HG02973 (cell line): ENCODE measurements at regions not wholly inside any gene's neighbourhood (a gene's known extent, or its start where the extent isn't known, plus 50 kb on each side); places are given as distances from the start of the nearest gene placed in this dataset.

ENCODE experiments used
- ATAC-seq: cut with Tn5 transposase; IDR thresholded peaks from one replicate; pipeline ENCODE4 v1.9.1; 2021; ENCODE audit warnings: moderate library complexity; ENCODE audit not compliant: unreplicated experiment

DNA sequence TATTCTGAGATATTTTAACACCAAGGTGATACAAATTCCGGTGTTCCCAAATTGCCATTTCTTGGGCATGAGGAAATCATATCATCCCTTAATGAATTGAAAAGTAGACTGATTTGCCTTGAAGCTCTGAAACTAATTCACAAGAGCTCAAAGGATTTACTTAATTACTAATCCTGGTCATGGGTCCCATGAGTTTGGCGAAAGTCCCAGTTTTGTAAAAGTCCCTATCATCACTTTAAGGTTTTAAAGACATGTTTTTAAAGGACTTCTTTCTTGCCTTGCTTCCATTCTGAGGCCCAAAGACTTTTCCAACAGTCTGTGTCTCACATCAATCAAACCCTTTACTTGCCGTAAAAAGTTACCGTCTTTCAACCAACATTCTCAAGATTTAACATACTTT lies 377.9 kb downstream of the DNAJB9 start:
- no peak for ATAC-seq

DNA sequence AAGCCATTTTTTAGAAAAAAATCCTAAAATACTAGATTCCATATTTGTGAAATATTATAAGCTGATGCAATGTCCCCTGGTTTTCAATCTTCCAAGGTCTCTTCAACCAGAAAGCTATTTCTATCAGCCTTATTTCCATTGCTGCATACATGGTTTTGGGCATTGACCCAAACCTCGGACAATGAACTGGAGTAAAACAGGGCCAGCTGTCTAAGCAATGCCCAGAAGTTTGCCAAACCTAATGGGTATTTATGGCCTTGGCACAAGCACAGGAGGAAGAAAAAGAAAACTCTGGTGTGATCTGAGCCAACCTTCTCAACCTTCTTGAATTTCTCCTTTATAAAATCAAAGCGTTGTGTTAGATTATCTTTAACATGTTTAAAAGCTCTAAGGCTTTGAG lies 402.3 kb downstream of the DNAJB9 start:
- no peak for ATAC-seq

DNA sequence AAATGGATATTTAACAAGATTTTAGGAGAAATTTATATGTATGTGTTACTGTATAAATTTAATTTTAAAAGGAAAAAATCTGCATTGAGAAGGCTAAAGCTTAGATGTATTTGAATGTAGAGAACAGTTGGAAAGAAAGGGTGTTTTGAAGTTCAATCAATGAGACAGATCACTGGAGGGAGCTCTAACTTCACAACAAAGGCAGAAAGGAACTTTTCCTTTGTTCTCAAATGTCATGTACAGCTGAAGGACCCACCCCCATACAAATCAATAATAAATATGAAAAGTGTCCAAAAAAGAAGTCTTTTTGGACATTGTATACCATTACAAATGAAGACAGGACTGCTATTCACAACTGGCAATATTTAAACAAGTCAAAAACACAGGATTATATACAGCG lies 403.4 kb downstream of the DNAJB9 start:
- ATAC-seq: no peak

DNA sequence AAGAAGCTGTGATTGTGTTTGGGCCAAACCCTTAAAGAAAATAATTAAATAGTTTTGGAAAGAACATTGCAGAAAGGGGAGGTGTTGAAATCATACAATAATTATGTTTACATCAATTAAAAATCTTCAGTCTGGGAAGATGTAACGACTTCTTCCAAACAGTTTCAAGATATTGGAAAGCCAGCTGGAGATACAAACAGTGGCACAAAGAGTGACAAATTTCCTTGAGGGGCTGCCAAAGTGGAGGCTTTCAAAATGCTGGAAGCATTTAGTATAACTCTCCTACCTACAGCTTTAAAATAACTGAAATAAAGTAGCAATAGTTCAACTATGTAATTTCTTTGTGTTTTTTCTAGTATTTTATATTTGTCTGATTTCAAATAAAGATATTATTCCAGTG lies 405.0 kb downstream of the DNAJB9 start:
- ATAC-seq: no peak

DNA sequence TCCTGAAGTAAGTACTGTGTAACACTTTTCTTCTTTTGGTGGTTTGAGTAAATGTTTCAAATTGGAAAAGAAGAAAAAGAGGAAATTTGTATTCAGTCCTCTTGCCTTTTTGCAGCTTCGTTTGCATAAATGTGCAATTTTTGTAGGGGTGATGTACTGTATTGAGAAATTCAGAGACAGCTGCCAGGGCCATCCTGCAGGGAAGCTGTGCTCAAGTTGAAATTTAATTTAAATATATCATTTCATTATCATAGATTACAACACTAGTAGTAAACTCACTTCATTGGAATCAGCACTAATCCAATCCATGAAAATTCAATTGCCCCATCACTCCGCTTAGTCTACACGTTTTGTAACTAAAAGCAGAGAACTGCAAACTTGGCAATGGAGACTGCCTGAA lies 415.4 kb downstream of the DNAJB9 start:
- no peak for ATAC-seq

DNA sequence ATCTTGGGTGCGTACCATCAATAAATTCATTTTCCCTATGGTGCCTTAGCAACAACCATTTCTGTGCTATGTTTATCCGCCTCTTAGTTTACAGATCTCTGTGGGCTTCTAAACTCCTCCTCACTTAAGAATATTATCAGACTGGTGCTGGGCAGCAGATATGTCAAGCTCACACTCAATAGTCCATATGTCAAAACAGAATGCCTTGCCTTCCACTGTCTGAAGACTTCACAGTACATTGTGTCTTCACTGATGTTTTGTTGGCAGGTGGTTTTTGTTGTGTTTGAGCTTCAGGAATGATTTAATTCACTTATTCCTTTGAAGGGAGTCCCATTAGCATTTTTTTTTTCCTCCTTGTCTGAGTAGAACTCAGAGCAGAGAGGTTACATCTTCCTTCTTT lies 419.6 kb downstream of the DNAJB9 start:
- no peak for ATAC-seq

DNA sequence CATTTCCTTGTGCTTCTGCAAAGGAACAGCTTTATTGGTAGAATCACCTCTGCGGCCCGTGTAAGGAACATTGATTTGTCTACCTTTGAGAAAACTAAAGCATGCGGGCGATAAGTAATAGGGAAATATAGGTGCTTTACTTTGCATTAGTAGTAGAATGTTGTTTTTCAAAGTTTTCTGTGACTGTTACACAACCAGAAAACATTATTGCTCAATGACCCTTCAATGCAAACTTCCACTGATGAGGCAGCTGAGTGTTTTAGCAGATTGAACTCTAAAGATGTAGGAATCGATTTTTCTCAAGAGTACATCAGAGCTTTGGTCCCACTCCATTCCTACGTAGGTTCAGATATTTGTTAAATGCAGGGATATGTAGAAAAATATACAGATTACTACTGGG lies 427.8 kb downstream of the DNAJB9 start:
- ATAC-seq: no peak

DNA sequence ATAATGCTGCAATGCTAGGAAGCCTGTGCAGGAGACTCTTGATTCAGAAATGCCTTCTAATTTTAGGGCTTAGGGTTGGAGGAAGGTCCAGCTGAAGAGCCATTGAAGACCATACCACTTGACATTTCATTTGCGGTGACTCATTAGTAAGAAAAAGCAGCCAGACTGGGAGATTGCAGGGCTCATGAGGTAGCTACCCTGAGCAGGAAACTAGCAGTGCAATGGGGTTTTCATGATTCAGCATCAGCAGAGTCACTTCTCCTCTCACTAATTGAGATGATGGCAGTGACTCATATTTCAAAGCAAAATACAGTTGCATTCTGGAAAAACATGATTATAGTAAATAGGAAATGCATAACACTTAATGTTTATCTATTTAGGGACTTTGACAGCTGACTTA lies 434.1 kb downstream of the DNAJB9 start:
- no peak for ATAC-seq

DNA sequence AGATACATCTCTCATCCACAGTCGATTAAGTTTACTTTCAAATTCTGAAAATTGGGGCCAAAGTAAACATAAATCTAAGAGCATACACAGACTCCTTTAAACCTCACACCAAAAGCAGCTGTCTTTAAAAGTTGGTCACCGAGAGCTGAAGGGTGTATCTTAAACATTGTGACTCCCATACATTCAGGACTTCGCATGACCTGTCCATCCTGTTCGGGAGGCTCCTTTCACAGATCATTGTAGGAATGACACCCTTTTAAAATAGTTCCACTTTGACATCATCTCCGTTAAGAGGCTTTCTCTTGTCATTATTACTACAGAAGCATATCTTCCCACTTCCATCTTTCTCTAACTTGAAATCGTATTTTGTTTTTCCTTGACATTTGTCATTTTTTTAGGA lies 440.0 kb downstream of the DNAJB9 start:
- ATAC-seq: no peak

DNA sequence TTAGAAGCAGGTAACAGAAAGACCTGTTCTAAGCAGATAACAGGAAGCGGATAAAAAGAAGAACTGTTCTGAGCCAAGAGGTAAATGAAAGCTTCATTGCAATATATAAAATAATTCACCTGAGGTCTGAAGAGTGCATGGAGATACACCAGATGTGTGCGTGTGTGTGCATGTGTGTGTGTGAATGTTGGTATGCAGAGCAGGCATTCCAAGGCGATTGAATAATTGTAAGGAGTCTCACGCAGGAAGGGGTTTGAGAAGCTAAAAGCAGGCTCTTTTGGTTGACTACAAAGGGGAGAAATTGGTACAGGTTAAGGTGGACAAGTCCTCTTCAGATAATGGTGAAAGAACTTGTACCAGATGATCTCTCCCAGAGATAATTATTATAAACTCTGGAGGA lies 450.6 kb downstream of the DNAJB9 start:
- ATAC-seq: no peak

DNA sequence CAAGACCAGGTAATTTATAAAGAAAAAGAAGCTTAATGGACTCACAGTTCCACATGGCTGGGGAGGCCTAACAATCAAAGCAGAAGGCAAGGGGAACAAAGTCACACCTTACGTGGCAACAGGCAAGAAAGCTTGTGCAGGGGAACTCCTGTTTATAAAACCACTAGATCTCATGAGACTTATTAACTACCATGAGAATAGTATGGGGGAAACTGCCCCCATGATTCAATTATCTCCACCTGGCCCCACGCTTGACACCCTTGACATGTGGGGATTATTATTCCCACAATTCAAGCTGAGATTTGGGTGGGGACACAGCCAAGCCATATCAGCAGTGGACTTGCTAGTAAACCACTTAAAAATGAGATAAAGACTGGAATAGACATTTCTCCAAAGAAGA lies 451.7 kb downstream of the DNAJB9 start:
- ATAC-seq: no peak

DNA sequence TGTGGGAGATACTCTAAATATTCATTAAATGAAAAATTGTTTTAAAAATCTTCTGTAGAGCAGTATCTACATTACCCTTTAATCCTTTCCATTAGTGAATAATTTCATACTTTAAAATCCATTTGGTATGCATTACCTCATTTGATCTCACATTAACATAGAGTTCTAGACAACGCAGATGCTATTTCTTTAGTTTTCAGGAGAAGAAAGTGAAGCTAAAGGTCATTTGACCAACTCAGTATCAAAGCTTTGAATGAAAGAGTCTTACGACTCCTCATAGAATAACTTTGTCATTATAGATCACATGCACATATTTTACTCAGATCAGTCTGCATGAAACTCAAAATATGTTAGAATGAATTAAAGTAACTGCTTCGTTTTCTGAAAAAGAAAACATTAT lies 460.2 kb downstream of the DNAJB9 start:
- no peak for ATAC-seq

DNA sequence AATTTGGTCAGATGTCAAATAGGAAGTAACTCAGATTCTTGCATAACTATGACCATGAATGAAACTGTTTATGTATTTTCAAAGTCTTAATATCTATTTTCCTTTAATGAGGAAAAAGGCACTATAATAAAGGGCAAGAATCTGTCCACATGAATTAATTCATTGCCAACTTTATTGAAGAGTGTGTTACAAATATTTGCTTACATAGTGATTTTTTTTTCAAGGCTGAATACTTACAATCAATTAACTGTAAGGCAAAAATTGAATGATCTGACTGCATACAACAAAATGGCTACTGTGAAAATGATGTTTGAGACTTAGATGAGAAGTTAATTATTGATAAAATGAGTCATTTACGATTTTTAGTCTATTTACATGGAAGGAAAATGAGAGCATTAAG lies 475.0 kb downstream of the DNAJB9 start:
- no peak for ATAC-seq

DNA sequence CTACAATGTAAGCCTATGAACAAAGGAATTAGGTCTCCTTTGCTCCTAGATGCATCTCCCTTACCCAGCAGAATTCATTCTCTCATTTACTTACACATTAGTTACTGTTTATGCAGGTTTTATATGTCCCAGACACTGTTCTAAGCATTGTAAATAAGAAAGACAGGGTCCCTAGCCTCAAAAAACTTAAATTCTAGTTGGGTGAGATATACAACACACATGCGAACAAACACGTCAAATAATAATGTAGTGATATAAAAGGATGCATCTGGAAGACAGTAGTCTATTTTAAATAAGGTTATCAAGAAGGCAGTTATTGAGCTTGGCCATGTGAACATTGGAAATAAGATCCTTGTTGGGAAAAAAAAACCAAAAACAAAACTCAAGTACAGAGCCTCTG lies 479.7 kb downstream of the DNAJB9 start:
- no peak for ATAC-seq

DNA sequence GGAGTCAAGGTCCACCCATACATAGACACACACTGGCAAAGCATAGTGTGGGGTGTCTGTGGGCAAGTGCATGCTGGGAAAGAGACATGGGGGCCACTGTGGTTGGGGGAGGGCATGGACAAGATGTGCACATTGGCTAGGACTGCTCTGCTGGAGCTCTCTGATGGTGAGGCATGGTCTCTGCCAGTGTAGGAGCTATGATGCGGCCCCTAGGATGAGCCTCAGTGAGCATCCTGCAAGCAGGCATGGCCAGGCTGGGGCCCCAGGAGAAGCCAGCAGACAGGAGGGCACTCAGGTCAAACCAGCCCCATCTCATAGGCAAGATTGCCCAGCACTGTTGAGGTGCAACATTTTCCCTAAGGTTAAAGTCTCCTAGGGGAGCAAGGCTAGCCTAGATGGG lies 489.4 kb downstream of the DNAJB9 start:
- no peak for ATAC-seq

DNA sequence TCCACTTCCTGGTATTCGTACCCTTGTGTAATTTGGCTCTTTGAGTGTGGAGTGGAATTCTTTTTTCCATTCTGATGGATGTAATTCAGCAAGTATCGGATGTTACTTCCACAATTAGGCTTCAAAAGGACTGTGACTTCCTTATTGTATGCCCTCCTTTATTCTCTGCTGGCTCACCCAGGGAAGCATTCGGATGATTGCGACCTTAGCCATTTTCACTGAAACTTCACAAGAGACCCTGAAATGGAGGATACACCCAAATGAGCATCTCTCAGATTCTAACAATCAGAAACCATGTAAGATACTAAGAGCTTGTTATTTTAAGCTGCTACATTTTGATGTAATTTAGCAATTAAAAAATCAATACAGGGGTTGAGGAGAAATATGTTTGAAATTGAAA lies 493.1 kb downstream of the DNAJB9 start:
- no peak for ATAC-seq

DNA sequence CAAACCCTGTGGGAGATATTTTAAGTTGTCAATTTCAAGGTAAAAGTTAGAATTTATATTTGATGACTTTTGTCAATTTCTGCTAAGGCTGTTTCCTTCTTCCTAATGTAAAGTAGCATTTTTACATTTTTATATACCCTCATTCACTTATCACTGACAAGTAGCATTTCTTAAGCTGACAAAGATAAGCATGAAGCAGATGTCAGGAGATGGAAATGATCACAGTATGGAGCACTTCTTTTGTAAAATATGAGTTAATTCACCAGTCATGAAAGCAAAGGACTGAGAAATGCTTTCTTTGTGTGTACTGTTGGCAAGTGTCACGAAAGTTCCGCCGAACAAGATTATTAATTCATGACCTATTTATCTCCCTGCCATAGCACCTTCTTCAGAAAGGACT lies 503.9 kb downstream of the DNAJB9 start:
- no peak for ATAC-seq

DNA sequence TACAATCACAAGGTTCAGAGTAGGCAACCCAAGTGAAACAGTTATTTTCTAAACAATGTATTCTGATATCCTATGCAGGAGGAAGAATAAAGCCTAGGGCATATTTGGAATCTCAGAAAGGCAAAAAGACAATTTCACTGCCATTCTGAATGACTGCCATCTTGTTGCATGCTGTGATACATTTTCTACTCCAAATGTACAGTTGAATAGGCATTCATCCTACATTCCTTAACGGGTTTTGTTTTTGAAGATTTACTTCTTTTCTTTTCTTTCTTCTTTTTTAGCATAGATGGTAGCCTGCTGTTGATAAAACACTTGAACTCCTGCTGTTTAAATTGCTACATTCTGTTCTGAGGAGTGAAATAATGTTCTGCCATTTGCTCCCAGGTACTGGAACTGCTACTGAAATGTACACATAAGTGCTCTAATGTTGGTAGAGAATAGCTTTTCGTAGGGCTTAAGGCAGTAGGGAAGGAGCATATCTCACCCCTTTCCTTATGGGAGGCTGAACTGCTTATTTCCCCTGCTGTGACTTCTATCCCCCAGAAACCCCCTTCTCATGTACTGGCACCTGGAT lies 506.8 kb downstream of the DNAJB9 start:
- ATAC-seq: no peak

DNA sequence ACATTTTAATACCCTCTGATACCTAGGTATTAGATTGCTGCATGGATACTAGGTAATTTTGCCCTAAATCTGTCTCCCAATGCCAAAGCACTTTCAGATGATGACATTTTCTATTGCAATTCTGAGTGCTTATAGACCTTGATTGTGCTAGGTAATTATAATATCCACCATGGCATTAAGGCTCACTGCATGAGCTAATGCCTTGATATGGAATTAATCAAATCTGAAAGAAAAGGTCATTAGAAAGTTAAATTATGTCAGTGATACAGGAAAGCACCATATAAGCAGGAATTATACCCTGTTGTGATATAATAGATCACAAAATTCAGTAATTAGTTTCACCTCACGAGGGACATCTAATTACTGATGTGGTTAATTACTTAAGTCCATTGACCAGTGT lies 521.4 kb downstream of the DNAJB9 start:
- no peak for ATAC-seq

DNA sequence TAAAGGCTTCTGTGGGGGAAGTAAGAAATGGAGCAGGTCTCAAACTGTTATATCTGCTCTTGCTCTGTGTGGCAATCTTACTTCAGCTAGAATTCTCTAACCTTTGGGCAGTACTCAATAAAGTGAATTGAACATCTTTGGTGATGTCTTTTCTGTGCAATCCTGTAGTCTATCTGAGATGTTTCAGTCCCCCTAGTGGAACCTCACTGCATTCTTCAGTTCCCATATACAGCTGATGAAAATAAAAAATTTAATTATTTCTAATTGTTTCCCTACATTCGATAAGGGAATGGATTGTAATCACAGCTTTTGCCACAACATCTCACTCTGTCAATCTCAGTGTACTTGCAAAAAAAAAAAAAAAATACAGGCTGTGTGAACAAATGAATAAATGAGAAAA lies 522.6 kb downstream of the DNAJB9 start:
- no peak for ATAC-seq

DNA sequence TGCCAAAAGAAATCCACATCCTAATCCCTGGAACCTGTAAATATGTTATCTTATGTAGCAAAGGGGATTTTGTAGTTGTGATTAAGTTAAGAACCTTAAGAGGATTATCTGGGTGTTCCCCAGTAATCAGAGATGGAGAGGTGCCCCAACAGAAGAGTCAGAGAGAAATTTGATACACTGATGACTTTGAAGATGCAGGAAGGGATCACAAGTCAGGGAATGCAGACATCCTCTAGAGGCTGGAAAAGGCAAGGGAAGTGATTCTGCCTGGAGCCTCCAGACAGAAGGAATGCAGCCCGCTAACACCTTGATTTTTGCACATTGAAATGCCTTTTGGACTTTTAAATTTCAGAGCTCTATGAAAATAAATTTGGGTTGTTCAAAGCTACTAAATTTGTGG lies 531.7 kb downstream of the DNAJB9 start:
- no peak for ATAC-seq

DNA sequence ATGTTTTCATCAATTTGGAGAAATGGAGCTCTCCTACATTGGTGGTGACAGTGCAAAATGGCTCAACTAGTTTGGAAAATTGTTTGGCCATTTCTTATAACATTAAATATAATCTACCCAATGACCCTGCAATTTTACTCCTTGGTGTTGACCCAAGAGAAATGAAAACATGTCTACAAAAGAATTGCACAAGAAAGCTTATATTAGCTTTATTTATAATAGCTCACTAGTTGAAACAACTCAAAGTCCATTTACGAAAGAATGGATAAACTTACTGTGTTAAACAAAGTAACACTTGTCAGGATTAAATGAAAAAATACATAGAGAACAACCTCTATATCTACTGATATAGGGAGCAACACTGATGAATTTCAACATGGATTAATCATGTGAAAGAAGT lies 539.9 kb downstream of the DNAJB9 start:
- no peak for ATAC-seq

DNA sequence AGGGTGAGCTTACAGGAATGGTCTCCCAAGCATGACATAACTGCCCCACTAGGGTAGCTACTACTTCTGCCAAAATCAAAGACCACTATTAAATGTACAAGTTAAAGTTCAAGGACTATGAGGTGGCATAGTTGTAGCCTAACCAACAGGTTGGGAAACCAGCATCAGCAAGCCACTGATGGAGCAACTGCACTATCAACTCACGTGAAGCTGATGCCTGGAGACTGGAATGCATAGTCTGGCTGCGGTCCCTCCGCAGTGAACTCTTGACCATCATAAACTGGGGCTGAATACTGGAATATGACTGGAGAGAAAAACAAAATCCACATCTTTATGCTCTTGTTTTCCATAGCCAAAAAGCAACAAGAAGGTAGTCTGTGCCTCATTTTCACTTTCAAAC lies 541.4 kb downstream of the DNAJB9 start:
- ATAC-seq: no peak
